HG03280 (cell line): ENCODE measurements at regions not wholly inside any gene's neighbourhood (a gene's known extent, or its start where the extent isn't known, plus 50 kb on each side); places are given as distances from the start of the nearest gene placed in this dataset.
"Not testable (repeated sequence)": the region's sequence is repeated elsewhere in the genome, so short reads cannot be mapped to it uniquely, and the experiment has no call there.

Experiments
- ATAC-seq: cut with Tn5 transposase; IDR thresholded peaks from one replicate; pipeline ENCODE4 v1.9.1; 2021; ENCODE audit warnings: mild to moderate bottlenecking, moderate library complexity; ENCODE audit not compliant: unreplicated experiment

DNA sequence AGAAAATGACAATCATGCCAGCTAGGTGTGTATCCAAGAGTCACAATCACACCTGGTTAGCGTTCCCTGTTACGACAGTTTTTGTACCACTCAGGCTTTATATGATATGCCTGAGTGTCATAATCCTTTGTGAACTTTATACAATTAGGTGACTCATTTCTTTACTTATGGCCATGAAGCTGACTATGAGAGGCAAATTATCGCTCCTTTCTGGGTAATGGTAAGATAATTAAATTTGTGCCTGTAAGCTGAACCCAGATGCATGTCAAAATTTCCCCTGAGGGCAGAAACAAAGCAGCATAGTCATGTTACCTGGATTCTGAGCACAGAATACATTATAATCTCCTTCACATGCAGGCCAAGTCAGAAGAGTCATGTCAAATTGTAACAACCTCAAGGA lies 970.1 kb upstream of the AMELY start:
- no peak for ATAC-seq

DNA sequence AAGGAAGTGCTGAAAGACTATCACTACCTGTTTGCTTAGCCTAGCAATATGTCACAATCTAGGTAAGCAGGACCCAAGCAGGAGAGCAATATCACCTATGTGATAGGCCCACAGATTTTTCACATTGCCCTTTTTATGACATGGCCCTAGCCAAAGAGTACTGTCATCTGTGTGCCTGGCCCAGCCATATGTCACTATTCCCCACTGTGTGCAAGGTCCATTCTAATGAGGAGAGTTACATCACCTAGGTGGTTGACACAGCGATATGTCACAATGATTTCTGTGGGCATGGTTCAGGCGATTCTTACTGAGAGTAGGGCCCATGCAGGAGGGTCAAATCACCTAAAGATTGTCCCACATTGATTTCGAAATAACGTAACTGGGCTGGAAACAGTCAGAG lies 967.7 kb upstream of the AMELY start:
- ATAC-seq, result no peak

GRCh38 chrY:7878719-7879118 lies 967.2 kb upstream of the AMELY start:
- ATAC-seq, result no peak

GRCh38 chrY:7877458-7877857 lies 965.9 kb upstream of the AMELY start:
- ATAC-seq, result no peak

DNA sequence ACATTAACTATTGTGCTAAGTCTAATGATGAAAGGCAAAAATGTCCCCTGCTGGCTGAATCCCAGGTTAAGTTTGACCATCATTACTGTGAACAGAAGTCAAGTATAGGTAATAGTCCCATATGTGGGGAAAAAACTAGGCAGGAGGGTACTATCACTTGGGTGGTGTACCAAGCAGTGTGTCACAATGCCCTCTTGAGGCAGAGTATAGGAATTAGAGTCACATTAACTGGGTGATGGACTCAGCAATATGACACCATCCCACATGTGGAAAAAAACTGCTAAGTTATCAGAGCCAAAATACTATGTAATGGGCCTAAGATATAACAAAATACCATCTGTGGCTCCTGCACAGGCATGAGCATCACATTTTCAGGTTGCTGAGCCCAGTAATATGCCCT lies 962.5 kb upstream of the AMELY start:
- no peak for ATAC-seq

GRCh38 chrY:7871304-7871932 lies 959.9 kb upstream of the AMELY start:
- no peak for ATAC-seq

DNA sequence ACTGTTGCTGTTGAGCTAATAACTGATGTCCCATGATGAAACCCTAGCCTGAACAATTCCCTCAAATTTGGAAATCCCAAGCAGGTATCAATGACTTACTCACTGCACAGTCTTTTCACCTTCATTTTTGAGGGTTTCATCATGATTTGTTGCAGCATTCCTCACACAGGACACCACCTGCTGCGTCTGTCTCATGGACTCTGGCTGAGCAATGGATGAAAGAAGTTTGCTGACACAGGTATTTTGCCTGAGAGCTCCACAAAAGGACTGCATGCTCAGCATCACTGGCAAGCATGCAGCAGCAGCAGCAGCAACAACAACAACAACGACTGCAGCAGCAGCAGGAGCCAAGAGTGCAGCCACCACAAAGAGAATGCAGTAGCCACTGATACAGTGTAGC lies 955.4 kb upstream of the AMELY start:
- no peak for ATAC-seq

- ATAC-seq, result no peak
Measured at GRCh38 chrY:7860781-7861614, 949.4 kb upstream of the AMELY start.

DNA sequence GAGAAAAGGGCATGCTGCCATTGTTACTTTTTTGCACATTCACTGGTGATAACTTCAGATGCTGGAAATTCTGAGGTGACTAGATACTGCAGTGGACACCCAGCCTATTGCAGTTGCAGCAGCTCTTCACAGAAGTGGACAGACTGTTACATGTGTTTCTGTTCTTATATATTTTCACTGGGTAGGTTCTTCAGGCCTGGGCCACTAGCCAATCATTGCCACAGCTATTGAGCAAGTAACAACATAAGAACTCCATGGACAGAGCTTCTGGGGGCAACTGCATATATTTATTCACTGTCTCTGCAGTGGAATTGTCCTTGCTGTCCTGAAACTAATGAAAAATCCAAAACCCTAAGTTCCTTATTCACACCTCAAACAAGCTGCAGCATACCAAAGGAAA lies 938.6 kb upstream of the AMELY start:
- ATAC-seq, result no peak

DNA sequence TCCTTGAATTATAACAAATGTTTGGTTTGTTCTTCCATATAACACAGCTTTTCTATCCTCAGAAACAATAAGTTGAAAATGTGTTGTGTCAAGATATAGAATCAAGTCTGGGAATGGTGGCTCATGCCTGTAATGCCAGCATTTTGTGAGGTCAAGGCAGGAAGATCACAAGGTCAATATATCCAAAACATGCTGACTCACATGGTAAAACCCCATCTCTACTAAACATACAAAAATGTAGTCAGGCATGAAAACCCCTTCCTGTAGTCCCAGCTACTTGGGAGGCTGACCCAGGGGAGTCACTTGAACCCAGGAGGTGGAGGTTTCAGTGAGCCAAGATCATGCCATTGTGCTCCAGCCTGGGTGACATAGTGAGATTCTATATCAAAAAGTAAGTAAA lies 934.2 kb upstream of the AMELY start:
- ATAC-seq, result no peak

GRCh38 chrY:7837046-7837445 lies 925.5 kb upstream of the AMELY start:
- no peak for ATAC-seq

- ATAC-seq, result no peak
Measured at GRCh38 chrY:7836366-7836765, 924.8 kb upstream of the AMELY start.

GRCh38 chrY:7835416-7835815 lies 923.9 kb upstream of the AMELY start:
- no peak for ATAC-seq

- ATAC-seq, result no peak
Measured at GRCh38 chrY:7834284-7834683, 922.7 kb upstream of the AMELY start.

- ATAC-seq, result not testable (repeated sequence)
Measured at GRCh38 chrY:7830881-7831280, 919.3 kb upstream of the AMELY start.

DNA sequence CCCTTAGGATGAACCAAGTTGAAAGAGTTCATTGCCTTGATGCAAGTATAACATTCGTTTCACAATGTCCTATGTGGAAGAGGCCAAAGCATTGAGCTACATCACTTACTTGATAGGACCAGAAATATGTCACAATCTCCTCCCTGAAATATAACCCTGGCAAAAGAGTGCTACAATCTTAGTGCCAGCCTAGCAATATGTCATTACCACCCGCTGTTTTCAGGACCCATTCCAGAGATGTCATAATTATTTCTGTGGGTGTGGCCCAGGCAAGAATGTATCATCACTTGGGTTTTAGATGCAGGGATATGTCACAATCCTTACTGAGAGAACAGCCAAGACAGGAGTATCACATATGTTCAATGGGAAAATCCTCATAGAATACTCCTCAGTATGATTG lies 915.0 kb upstream of the AMELY start:
- ATAC-seq, result no peak

GRCh38 chrY:7825874-7826273 lies 914.3 kb upstream of the AMELY start:
- no peak for ATAC-seq

DNA sequence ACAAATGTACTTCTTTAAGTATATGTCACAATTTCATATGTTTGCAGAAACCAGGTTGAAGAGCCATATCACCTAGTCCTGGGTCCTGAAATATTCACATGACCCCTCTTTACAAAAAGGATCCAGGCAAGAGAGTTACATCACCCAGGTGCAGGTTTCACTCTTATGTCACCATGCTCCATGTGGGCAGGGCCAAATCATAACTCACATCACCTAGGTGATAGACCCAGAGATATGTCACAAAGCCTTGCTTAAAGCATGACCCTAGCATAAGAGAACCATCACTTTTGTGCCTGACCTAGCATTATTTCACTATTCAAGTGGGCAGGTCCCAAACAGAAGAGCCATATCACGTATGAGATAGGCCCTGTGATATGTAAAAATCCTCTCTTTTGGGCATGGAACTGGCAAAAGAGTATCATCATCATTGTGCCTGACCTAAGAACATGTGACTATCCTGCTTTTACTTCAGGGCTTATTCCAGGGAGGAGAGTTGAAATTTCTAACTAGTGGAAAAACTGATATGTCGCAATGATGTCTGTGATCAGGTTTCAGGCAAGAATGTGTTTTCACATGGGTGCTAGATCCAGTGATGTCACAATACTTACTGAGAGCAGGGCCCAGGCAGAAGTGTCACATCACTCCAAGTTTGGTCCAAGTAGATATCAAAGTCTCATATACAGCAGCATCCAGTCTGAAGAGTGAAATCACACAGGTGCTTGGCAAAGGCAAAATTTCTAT lies 909.9 kb upstream of the AMELY start:
- ATAC-seq, result no peak

DNA sequence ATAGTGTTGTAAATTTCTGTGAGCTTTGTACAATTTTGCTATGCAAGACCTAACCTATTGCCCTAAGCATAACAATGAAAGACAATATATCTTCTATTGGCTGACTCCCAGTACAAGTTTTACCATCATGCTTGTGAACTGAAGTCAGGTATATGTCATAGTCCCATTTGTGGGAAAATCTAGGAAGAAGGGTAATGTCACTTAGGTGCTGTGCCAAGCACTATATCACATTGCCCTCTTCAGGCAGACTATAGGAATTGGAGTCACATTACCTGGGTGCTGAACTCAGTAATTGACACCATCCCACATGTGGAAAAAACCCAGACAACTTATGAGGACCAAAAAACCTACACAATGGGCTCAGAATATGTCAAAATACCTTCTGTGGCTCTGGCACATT lies 907.4 kb upstream of the AMELY start:
- ATAC-seq, result no peak

DNA sequence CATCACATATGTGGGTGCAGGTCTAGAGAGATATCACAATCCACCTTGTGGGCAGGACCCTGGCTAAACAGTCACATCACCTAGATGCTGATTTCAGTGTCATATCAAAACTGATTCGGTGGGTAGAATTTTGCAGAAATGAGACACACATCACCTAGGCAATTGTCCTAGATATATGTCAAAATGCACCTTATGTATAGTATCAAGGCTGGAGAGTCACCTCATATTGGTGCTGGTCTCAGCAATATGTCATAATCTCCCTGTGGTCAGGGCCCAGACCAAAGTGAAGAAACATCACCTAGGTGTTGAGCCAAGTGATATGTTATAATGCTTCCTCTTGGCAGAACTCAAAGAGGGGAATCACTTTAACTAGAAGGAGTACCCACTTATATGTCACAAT lies 905.0 kb upstream of the AMELY start:
- no peak for ATAC-seq

- ATAC-seq, result no peak
Measured at GRCh38 chrY:7815921-7816320, 904.4 kb upstream of the AMELY start.

DNA sequence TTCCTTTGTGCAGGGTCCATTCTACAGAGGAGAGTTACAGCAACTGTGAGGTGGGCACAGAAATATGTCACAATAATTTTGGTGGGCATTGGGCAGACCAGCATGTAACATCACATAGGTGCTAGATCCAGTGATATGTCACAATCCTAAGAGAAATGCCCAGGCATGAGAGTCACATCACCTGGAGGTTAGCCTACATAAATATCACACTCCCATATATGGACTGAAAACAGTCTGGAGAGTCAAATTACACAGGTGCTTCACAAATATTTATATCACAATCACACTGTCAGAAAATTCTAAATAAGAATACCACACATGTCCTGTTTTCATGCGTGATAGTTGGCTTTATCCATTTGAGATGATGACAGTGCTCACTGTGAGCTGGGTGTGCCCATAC lies 903.7 kb upstream of the AMELY start:
- ATAC-seq, result no peak
